ENCODE measurements at regions not wholly inside any gene's neighbourhood (a gene's known extent, or its start where the extent isn't known, plus 50 kb on each side); places are given as distances from the start of the nearest gene placed in this dataset.

DNA sequence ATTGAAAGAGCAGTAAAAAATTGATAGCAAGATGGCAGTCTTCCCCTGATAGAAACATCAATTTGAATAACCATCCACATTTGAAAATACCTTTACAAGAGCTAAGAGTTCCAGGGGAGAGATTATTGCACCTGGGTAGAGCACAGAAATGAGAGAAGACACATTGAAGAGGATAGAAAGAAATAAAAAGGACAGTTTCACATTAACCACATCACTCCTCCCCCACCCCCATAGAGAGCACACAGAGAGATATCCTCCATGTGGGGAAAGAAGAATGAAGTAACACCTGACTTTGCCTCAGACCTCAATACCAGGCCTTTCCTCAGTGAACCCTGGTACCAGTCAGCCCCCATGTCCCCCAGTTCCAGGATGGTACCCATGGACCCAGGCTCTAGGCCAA lies 486.7 kb downstream of the FAM181B start:
- ChIA-PET CTCF (no interaction called here), POLR2A (no interaction called here)
- Histone ChIP-seq H3K27ac (ENCODE audit: low read depth, low read length) (no peak overlapping the region), H3K4me3 (ENCODE audit: low read depth, low read length) (no peak overlapping the region), H3K27me3 (ENCODE audit: control insufficient read depth, insufficient read depth, low read length) (no peaks in the 10 kb centered on the region), H3K9me3 (ENCODE audit: control insufficient read depth, insufficient read depth, low read length) (no peaks in the 10 kb centered on the region)
- TF ChIP-seq, protein P1, sequence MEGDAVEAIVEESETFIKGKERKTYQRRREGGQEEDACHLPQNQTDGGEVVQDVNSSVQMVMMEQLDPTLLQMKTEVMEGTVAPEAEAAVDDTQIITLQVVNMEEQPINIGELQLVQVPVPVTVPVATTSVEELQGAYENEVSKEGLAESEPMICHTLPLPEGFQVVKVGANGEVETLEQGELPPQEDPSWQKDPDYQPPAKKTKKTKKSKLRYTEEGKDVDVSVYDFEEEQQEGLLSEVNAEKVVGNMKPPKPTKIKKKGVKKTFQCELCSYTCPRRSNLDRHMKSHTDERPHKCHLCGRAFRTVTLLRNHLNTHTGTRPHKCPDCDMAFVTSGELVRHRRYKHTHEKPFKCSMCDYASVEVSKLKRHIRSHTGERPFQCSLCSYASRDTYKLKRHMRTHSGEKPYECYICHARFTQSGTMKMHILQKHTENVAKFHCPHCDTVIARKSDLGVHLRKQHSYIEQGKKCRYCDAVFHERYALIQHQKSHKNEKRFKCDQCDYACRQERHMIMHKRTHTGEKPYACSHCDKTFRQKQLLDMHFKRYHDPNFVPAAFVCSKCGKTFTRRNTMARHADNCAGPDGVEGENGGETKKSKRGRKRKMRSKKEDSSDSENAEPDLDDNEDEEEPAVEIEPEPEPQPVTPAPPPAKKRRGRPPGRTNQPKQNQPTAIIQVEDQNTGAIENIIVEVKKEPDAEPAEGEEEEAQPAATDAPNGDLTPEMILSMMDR (IDR thresholded peaks at IDR 0.05; ENCODE audit: low read depth, low read length) = no peak
- no peak for DNase-seq (ENCODE audit: low read depth, low spot score)

GRCh38 chr11:82239498-82239897 lies 494.2 kb downstream of the FAM181B start:
- H3K4me3 ChIP-seq (ENCODE audit: low read depth, low read length) = no peak overlapping the region
- H3K27me3 ChIP-seq (ENCODE audit: control insufficient read depth, insufficient read depth, low read length) = no peaks in the 10 kb centered on the region
- TF ChIP-seq, protein P1 (IDR thresholded peaks at IDR 0.05; ENCODE audit: low read depth, low read length) = no peak
- ChIA-PET CTCF (no interaction called here), POLR2A (no interaction called here)
- no peak for DNase-seq (ENCODE audit: low read depth, low spot score)
- H3K27ac ChIP-seq (ENCODE audit: low read depth, low read length) = no peak overlapping the region
- peaks cover 6% of the 10 kb centered on the region; the same call in 1 of the 2 replicates for H3K9me3 ChIP-seq (ENCODE audit: control insufficient read depth, insufficient read depth, low read length)

DNA sequence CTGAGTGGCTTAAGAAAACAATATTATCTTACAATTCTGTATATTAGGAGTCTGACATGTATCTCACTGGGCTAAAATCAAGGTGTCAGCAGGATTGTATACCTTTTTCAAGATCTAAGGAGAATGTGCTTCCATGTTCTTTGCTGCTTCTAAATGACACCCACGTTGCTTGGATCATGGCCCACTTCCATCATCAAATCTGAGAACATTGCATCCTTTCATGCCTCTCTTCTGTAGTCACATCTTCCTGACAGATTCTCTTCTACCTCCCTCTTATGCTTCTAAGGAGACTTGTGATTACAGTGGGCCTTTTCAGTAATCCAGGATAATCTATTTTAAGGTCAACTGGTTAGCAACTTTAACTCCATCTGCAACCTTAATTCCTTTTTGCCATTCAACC lies 499.4 kb downstream of the FAM181B start:
- TF ChIP-seq, protein P1 (IDR thresholded peaks at IDR 0.05; ENCODE audit: low read depth, low read length) = no peak
- no peak overlapping the region for H3K27ac ChIP-seq (ENCODE audit: low read depth, low read length)
- CTCF ChIA-PET = no interaction called here
- POLR2A ChIA-PET = no interaction called here
- no peaks in the 10 kb centered on the region for H3K27me3 ChIP-seq (ENCODE audit: control insufficient read depth, insufficient read depth, low read length)
- H3K9me3 ChIP-seq (ENCODE audit: control insufficient read depth, insufficient read depth, low read length) = peaks cover under 1% of the 10 kb centered on the region; the same call in 1 of the 2 replicates
- no peak for DNase-seq (ENCODE audit: low read depth, low spot score)
- no peak overlapping the region for H3K4me3 ChIP-seq (ENCODE audit: low read depth, low read length)

DNA sequence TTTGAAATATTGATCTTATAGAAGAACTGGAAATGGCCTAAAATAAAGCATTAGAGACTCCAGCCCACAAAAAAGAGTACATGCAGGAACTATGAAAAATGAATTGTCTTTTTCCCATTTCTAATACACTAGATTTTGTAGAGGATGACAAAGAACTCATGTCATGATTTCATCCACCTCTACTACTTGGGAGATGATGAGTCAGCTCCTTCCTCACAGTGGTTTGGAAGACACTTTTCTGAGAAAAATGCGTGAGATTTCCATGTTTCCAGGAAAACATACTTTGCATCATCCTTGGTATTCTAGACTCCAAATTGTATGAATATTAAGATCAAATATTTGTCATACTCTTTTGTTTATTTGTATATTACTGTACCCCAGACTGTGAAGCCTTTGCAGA lies 500.5 kb downstream of the FAM181B start:
- TF ChIP-seq, protein P1 (IDR thresholded peaks at IDR 0.05; ENCODE audit: low read depth, low read length) = no peak
- CTCF ChIA-PET = no interaction called here
- DNase-seq (ENCODE audit: low read depth, low spot score) = no peak
- Histone ChIP-seq H3K27me3 (ENCODE audit: control insufficient read depth, insufficient read depth, low read length) (no peaks in the 10 kb centered on the region), H3K9me3 (ENCODE audit: control insufficient read depth, insufficient read depth, low read length) (no peaks in the 10 kb centered on the region), H3K4me3 (ENCODE audit: low read depth, low read length) (no peak overlapping the region), H3K27ac (ENCODE audit: low read depth, low read length) (no peak overlapping the region)
- POLR2A ChIA-PET = no interaction called here

DNA sequence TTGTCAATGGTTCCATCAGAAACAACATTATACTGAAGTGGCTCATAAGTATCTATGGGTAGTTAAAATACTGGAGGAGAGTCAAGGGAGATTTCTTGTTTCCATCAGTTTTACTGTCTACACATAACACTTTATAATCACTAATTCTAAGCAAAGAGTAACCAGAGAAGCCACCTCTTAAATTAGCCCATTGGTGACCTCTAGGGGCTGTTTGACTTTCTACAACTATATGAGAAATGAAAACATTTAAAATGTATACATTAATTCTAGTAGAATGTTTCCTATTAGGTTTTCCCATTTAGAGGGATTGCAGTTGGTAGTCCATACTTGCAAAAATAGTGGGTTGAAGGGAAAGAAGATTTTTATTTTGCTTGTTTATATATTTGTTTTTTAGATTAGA lies 504.3 kb downstream of the FAM181B start:
- Histone ChIP-seq H3K9me3 (ENCODE audit: control insufficient read depth, insufficient read depth, low read length) (no peaks in the 10 kb centered on the region), H3K27ac (ENCODE audit: low read depth, low read length) (no peak overlapping the region), H3K27me3 (ENCODE audit: control insufficient read depth, insufficient read depth, low read length) (no peaks in the 10 kb centered on the region), H3K4me3 (ENCODE audit: low read depth, low read length) (no peak overlapping the region)
- ChIA-PET POLR2A (no interaction called here), CTCF (interaction anchor here (0.8 to 1.0 kb wide), 2 partner anchors 580 to 585 kb away, joined by 3 read pairs; no protein-coding TSS in a partner anchor)
- TF ChIP-seq, protein P1 (IDR thresholded peaks at IDR 0.05; ENCODE audit: low read depth, low read length) = peak; percentile 36
- DNase-seq (ENCODE audit: low read depth, low spot score) = no peak
